HG03571 (cell line): ENCODE measurements at regions not wholly inside any gene's neighbourhood (a gene's known extent, or its start where the extent isn't known, plus 50 kb on each side); places are given as distances from the start of the nearest gene placed in this dataset.

Source experiments
- ATAC-seq: cut with Tn5 transposase; IDR thresholded peaks from one replicate; pipeline ENCODE4 v1.9.1; 2021; ENCODE audit not compliant: unreplicated experiment

- no peak for ATAC-seq
Observed at GRCh38 chr6:2433266-2433665, 187.9 kb upstream of the GMDS start.

- ATAC-seq = no peak
Observed at GRCh38 chr6:2432292-2432691, 186.9 kb upstream of the GMDS start.

- ATAC-seq = no peak
Observed at GRCh38 chr6:2430612-2431011, 185.2 kb upstream of the GMDS start.

DNA sequence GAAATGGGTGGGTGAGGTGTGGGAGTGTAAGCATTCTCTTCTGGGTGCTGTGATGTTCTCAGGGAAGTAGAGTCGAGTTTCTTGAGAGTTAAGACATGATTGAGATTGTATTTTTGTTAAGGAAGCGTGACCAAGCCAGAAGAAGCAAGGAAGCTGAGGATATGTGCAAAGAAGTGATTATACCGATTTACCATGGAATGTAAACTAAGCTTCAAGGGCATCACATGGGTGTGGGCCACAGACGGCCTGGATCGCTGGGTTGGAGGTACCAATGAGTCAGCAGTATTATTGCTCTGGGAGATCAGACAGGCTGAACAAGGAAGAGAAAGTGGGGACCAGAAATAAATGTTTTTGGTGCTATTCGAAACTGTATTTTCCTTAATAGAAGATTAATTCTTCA, 184.1 kb upstream of the GMDS start:
- ATAC-seq = no peak

DNA sequence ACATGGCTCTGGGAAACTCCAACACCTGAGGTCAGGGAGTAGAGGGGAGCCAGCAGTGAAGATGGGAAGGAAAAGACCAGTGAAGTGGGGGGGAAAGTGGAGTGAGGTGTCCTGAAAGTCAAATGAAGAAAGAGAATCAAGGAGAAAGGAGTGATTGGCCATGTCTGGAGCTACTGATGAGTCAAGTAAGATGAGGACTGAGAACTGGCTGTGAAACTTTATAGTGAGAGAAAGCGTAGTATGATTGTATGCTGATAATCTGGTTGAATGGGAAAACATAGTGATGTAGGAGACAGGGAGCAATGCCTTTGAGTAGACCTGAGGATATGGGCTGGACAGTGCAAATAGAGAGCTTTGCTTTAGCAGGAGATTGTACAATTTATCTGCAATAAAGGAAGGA, 183.6 kb upstream of the GMDS start:
- ATAC-seq = no peak

- no peak for ATAC-seq
Observed at GRCh38 chr6:2426561-2427340, 181.3 kb upstream of the GMDS start.

- no peak for ATAC-seq
Observed at GRCh38 chr6:2416128-2416712, 170.8 kb upstream of the GMDS start.

GRCh38 chr6:2414885-2415547, 169.6 kb upstream of the GMDS start:
- no peak for ATAC-seq

DNA sequence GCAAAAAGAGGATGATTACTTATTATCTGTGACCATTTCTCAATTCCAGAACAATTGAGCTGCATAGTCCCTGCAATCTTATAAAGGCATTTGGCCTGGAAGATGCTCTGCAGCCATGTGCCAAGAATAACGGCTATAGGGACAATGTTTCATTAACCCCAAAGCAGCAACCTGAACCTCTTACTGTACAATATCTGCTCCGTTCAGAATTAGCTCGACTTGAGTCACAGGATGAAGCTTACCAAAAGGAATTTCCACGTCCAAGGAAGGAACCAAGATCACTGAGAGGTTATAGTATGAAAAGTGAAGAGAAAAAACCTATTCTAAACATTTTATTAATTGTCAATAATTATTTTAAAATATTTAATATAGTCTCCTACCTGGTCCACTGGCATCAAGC, 167.3 kb upstream of the GMDS start:
- no peak for ATAC-seq

- no peak for ATAC-seq
Observed at GRCh38 chr6:2410656-2411380, 165.4 kb upstream of the GMDS start.

GRCh38 chr6:2407525-2407924, 162.1 kb upstream of the GMDS start:
- no peak for ATAC-seq

GRCh38 chr6:2404211-2404929, 159.0 kb upstream of the GMDS start:
- no peak for ATAC-seq

DNA sequence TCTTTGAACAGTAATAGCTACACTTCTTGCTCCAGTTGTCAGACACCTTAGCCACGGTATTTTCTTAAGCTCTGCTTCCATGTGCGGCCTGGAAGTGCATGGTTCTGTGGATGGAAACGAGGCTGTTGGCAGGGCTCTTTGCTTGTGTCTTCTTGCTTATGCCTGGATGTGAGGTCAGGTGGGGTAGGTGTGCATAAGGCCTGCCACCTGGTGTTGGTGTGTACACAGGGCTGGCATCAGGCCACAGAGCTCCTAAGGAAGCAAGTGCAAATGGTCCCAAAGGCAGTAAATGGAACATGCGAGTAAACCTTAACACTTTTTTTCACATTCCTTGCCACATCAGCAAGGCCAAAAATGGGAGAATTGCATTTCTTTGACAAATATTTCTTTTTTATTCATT, 158.1 kb upstream of the GMDS start:
- no peak for ATAC-seq

DNA sequence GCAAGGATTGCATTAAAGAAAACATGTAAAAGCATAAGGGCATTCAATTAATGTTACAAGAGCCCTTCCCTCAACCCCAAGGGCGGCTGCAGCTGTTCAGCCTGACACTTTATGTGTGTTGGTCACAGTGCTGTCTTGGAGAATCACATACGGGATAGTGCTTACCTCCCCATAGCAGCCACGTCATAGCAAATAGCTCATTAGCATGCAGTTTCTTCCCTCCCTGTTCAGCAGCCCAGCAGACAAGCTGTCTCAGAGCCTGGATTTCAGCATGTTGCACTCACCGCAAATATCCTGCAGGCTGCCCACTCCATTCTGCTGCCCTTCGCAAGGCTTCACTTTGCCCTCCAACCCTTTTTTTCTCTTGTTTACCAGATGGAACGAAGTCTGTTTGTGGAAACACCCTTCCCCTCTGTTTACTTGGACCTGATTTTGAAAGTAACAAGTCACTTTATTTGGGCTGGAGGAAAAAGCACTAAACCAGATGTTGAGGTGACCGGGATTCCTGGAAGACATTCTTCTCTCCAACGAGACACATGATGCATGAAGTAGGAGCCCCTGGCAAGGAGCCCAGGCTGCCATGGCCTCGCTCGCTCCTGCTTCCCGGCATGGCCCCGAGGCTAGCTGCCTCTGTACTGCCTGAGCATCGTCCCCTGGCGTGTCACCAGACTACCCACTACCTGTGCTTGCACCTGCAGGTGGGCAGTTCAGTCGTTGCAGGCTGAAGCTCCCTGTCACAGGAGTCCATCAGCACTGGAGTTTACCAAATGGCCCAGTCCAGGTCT, 151.6 kb upstream of the GMDS start:
- ATAC-seq = no peak

- ATAC-seq = no peak
Observed at GRCh38 chr6:2396042-2396657, 150.7 kb upstream of the GMDS start.

- ATAC-seq = no peak
Observed at GRCh38 chr6:2388554-2389324, 143.3 kb upstream of the GMDS start.

GRCh38 chr6:2387445-2387844, 142.0 kb upstream of the GMDS start:
- ATAC-seq = no peak

DNA sequence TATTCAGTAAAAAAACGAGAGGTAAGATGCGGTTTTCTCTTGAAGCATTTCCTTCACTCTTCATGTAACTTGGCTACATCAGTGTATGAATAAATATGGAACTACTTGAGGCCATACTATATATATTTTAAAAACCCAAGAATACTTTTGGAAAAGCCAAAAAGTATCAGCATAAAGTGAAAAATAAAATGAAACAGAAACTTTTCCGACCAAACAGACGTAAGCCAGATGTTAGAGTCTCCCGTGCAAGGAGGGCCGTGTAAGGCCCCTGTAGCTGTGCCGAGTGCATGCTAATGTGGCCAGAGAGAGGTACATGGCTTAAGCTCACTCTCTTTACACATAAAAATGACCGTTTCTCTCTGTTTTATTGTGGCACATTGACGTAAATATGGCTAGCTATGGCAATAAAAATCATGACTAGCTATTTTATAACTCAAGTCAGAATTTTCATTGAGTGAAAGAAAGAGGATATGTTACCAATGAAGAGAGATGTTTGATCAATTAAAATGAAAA, 140.1 kb upstream of the GMDS start:
- ATAC-seq = no peak

- no peak for ATAC-seq
Observed at GRCh38 chr6:2384528-2384927, 139.1 kb upstream of the GMDS start.
